Osteoblast (primary cell): ENCODE measurements at regions not wholly inside any gene's neighbourhood (a gene's known extent, or its start where the extent isn't known, plus 50 kb on each side); places are given as distances from the start of the nearest gene placed in this dataset.

ENCODE experiments used
- DNase-seq: peaks from one replicate; pipeline ENCODE4 v3.0.0; 2011; ENCODE audit warnings: low spot score, mixed read lengths; ENCODE audit not compliant: insufficient read length; ENCODE audit errors: missing footprints
- H2AFZ ChIP-seq: 2 replicates; pipeline ENCODE4 v1.6.0; 2011; ENCODE audit warnings: mild to moderate bottlenecking, low read length
- H3K27ac ChIP-seq: 2 replicates; pipeline ENCODE4 v1.5.1; 2011; ENCODE audit warnings: mild to moderate bottlenecking, low read depth, low read length, moderate library complexity
- H3K27me3 ChIP-seq: 2 replicates; pipeline ENCODE4 v1.6.0; 2012; ENCODE audit warnings: mild to moderate bottlenecking, control low read depth, inconsistent platforms, low read length, moderate library complexity; ENCODE audit not compliant: insufficient read depth
- H3K36me3 ChIP-seq: 2 replicates; pipeline ENCODE4 v1.5.1; 2011; ENCODE audit warnings: mild to moderate bottlenecking, low read length, control low read depth, moderate library complexity; ENCODE audit not compliant: insufficient read depth
- H3K4me1 ChIP-seq: 2 replicates; pipeline ENCODE4 v1.5.1; 2011; ENCODE audit warnings: mild to moderate bottlenecking, low read length, control low read depth, moderate library complexity; ENCODE audit not compliant: insufficient read depth
- H3K4me2 ChIP-seq: 2 replicates; pipeline ENCODE4 v1.6.0; 2011; ENCODE audit warnings: mild to moderate bottlenecking, low read length; ENCODE audit not compliant: insufficient read depth
- H3K4me3 ChIP-seq: fragments of 200-600 bp; sonication (generic); 3 replicates; pipeline ENCODE4 v1.5.1; 2012; ENCODE audit warnings: mild to moderate bottlenecking, low read length, inconsistent platforms; ENCODE audit not compliant: insufficient read depth
- H3K79me2 ChIP-seq: 2 replicates; pipeline ENCODE4 v1.6.0; 2012; ENCODE audit warnings: mild to moderate bottlenecking, low read length, control low read depth, inconsistent platforms; ENCODE audit not compliant: insufficient read depth
- H3K9me3 ChIP-seq: 2 replicates; pipeline ENCODE4 v1.5.1; 2011; ENCODE audit warnings: low read depth, low read length, control low read depth
- H4K20me1 ChIP-seq: 2 replicates; pipeline ENCODE4 v1.6.0; 2012; ENCODE audit warnings: mild to moderate bottlenecking, low read length, control low read depth; ENCODE audit not compliant: insufficient read depth
- TF ChIP-seq, protein P1 (sequence below): IDR thresholded peaks from 2 replicates; pipeline ENCODE4 v1.5.1; 2011; ENCODE audit warnings: mild to moderate bottlenecking, low read depth, low read length, moderate library complexity; ENCODE audit errors: extremely low read depth

DNA sequence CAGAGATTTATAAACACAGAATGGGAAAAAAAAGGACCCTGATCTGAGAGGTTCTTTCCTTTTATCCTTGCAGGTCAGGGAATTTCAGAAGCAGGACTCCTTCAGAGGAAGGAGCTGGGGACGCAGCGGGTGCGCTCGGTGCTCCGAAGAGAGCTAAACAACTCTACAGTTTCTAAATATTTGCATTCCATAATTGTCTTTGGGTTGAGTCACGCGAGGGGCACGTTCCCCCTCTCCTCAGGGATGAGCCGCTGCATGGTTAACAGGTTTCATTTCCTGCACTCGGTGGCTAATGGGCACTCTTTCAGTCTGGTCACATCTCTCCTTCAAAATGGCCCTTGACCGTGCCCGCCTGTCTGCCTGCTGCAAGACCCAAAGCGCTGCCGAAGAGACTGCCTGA lies 165.0 kb upstream of the HMHB1 start:
- Histone ChIP-seq H3K4me2 (no peak overlapping the region), H3K79me2 (no peaks in the 10 kb centered on the region), H3K36me3 (no peaks in the 10 kb centered on the region), H2AFZ (no peak overlapping the region), H3K9me3 (no peaks in the 10 kb centered on the region), H4K20me1 (no peaks in the 10 kb centered on the region), H3K4me3 (no peak overlapping the region), H3K27me3 (no peaks in the 10 kb centered on the region), H3K4me1 (peaks cover 14% of the 10 kb centered on the region), H3K27ac (no peak overlapping the region)
- TF ChIP-seq, protein P1, sequence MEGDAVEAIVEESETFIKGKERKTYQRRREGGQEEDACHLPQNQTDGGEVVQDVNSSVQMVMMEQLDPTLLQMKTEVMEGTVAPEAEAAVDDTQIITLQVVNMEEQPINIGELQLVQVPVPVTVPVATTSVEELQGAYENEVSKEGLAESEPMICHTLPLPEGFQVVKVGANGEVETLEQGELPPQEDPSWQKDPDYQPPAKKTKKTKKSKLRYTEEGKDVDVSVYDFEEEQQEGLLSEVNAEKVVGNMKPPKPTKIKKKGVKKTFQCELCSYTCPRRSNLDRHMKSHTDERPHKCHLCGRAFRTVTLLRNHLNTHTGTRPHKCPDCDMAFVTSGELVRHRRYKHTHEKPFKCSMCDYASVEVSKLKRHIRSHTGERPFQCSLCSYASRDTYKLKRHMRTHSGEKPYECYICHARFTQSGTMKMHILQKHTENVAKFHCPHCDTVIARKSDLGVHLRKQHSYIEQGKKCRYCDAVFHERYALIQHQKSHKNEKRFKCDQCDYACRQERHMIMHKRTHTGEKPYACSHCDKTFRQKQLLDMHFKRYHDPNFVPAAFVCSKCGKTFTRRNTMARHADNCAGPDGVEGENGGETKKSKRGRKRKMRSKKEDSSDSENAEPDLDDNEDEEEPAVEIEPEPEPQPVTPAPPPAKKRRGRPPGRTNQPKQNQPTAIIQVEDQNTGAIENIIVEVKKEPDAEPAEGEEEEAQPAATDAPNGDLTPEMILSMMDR = no peak
- no peak for DNase-seq

- Histone ChIP-seq H3K27ac (no peak overlapping the region), H3K4me2 (no peak overlapping the region), H4K20me1 (no peaks in the 10 kb centered on the region), H3K9me3 (no peaks in the 10 kb centered on the region), H3K4me1 (peaks cover 12% of the 10 kb centered on the region), H3K4me3 (no peak overlapping the region), H3K36me3 (no peaks in the 10 kb centered on the region), H3K27me3 (no peaks in the 10 kb centered on the region), H2AFZ (no peak overlapping the region), H3K79me2 (no peaks in the 10 kb centered on the region)
- DNase-seq = no peak
- TF ChIP-seq, protein P1 = no peak
Measured at GRCh38 chr5:143645356-143645755, 166.6 kb upstream of the HMHB1 start.

DNA sequence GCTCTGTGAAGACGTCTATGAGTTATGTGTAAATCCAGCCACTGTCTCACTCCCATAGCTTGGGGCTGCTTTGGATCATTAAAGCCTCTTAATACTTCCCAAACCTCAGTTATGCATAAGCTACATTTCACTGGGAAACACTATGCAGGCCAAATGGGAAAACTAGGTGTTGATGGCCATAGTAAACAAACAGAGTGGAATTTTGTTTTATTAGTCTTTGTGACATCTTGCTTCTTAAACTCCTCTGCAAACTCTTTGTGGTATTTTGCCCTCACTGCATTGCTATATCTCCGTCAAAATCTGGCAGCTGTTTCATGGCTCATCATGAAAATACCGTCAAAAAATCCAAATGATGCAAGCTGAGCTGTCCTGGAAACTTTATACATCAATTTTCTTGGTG lies 167.2 kb upstream of the HMHB1 start:
- TF ChIP-seq, protein P1 = no peak

GRCh38 chr5:143642791-143643190 lies 169.2 kb upstream of the HMHB1 start:
- Histone ChIP-seq H3K36me3 (no peaks in the 10 kb centered on the region), H3K79me2 (no peaks in the 10 kb centered on the region), H3K4me3 (no peak overlapping the region), H3K4me1 (peaks cover 9% of the 10 kb centered on the region), H4K20me1 (no peaks in the 10 kb centered on the region), H3K4me2 (no peak overlapping the region), H3K9me3 (no peaks in the 10 kb centered on the region), H3K27ac (no peak overlapping the region), H3K27me3 (no peaks in the 10 kb centered on the region), H2AFZ (no peak overlapping the region)
- no peak for DNase-seq
- TF ChIP-seq, protein P1 = no peak

More for the DNA sequence above, 167.2 kb upstream of the HMHB1 start:
- Histone ChIP-seq H4K20me1 (no peaks in the 10 kb centered on the region), H3K27me3 (no peaks in the 10 kb centered on the region), H3K4me1 (peaks cover 8% of the 10 kb centered on the region), H3K36me3 (no peaks in the 10 kb centered on the region), H3K4me2 (no peak overlapping the region), H2AFZ (no peak overlapping the region), H3K9me3 (no peaks in the 10 kb centered on the region), H3K27ac (no peak overlapping the region), H3K4me3 (no peak overlapping the region), H3K79me2 (no peaks in the 10 kb centered on the region)
- no peak for DNase-seq
